ENCODE measurements at regions not wholly inside any gene's neighbourhood (a gene's known extent, or its start where the extent isn't known, plus 50 kb on each side); places are given as distances from the start of the nearest gene placed in this dataset.

GRCh38 chr6:132096245-132096644 lies 145.1 kb upstream of the CCN2 start:
- H3K4me3 ChIP-seq, result no peak overlapping the region
- H3K36me3 ChIP-seq (replicated peaks; ENCODE audit: insufficient read depth, low read depth), result no peaks in the 10 kb centered on the region
- 91% methylated on average over 3 of the region's 3 CpGs for WGBS (ENCODE audit: low lambda C conversion rate, missing lambda C conversion rate)
- no peak overlapping the region for H3K27ac ChIP-seq
- no peak overlapping the region for H3K4me2 ChIP-seq
- no peak for DNase-seq (ENCODE audit: low spot score)
- H3K79me2 ChIP-seq, result no peaks in the 10 kb centered on the region
- TF ChIP-seq CTCF (IDR thresholded peaks at IDR 0.05; ENCODE audit: poor library complexity), result no peak
- TF ChIP-seq EZH2 (IDR thresholded peaks at IDR 0.05; ENCODE audit: borderline replicate concordance), result no peak
- no peak for TF ChIP-seq EZH2phosphoT487 (IDR thresholded peaks at IDR 0.05; ENCODE audit: low read depth, severe bottlenecking, unreplicated experiment)
- no peaks in the 10 kb centered on the region for H3K9me3 ChIP-seq (ENCODE audit: low read depth)
- no peak overlapping the region for H2AFZ ChIP-seq
- no peaks in the 10 kb centered on the region for H3K27me3 ChIP-seq
- H3K9me2 ChIP-seq (replicated peaks; ENCODE audit: insufficient read depth), result no peaks in the 10 kb centered on the region
- no peaks in the 10 kb centered on the region for H4K20me1 ChIP-seq (ENCODE audit: insufficient read depth, poor library complexity, severe bottlenecking)
- no peaks in the 10 kb centered on the region for H3K4me1 ChIP-seq (ENCODE audit: insufficient read depth)

DNA sequence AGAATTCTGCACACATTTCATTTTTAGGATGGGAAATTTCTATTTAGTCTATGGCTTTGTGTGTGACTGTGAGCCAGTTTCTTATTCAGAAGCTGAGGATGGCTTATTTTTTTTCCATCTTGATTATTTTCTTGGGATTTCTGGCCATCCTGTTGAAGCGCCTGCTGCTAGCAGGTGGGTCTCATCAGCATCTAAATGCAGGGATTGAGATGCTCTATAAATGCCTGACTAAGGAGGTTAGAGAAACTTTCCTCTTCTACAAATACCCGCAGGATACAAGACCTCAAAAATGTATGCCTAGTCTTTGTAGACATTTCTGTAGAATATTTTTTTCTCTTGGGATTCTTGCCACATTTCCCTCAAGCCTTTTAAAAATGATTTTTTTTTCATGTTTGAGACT lies 138.0 kb upstream of the CCN2 start:
- Histone ChIP-seq H3K9me3 (ENCODE audit: low read depth) (peaks cover 4% of the 10 kb centered on the region), H3K27ac (no peak overlapping the region), H3K9me2 (replicated peaks; ENCODE audit: insufficient read depth) (no peaks in the 10 kb centered on the region), H3K4me1 (ENCODE audit: insufficient read depth) (peaks cover 9% of the 10 kb centered on the region), H4K20me1 (ENCODE audit: insufficient read depth, poor library complexity, severe bottlenecking) (no peaks in the 10 kb centered on the region), H3K79me2 (no peaks in the 10 kb centered on the region), H3K4me3 (no peak overlapping the region), H3K27me3 (no peaks in the 10 kb centered on the region), H2AFZ (no peak overlapping the region), H3K36me3 (replicated peaks; ENCODE audit: insufficient read depth, low read depth) (no peaks in the 10 kb centered on the region), H3K4me2 (no peak overlapping the region)
- WGBS (ENCODE audit: low lambda C conversion rate, missing lambda C conversion rate), result 69% methylated on average over 2 of the region's 2 CpGs
- TF ChIP-seq EZH2 (IDR thresholded peaks at IDR 0.05; ENCODE audit: borderline replicate concordance) (no peak), CTCF (IDR thresholded peaks at IDR 0.05; ENCODE audit: poor library complexity) (no peak), EZH2phosphoT487 (IDR thresholded peaks at IDR 0.05; ENCODE audit: low read depth, severe bottlenecking, unreplicated experiment) (no peak)
- DNase-seq (ENCODE audit: low spot score), result no peak

DNA sequence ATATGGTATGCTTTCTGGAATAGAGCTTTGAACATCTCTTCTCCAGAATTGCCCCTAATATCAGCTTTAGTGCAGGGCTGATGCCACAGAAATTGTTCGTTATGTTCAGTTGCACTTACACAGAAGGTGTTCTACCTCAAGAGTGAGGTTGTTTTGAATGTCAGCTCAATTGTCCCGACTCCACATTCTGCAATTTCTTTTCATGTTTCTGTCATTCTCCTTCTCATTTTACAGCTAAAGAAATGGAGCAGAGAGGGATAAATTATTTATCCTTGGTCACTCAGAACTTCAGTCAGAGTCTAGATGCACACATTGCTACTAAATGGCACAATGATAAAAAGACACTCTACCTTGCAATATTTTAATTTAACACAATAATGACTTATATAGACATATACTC lies 137.0 kb upstream of the CCN2 start:
- H3K4me2 ChIP-seq, result no peak overlapping the region
- peaks cover 4% of the 10 kb centered on the region for H3K9me3 ChIP-seq (ENCODE audit: low read depth)
- H2AFZ ChIP-seq, result no peak overlapping the region
- no peak overlapping the region for H3K4me3 ChIP-seq
- peaks cover 9% of the 10 kb centered on the region for H3K4me1 ChIP-seq (ENCODE audit: insufficient read depth)
- H3K79me2 ChIP-seq, result no peaks in the 10 kb centered on the region
- no peak overlapping the region for H3K27ac ChIP-seq
- 89% methylated on average over 2 of the region's 2 CpGs for WGBS (ENCODE audit: low lambda C conversion rate, missing lambda C conversion rate)
- no peak for TF ChIP-seq CTCF (IDR thresholded peaks at IDR 0.05; ENCODE audit: poor library complexity)
- no peak for TF ChIP-seq EZH2 (IDR thresholded peaks at IDR 0.05; ENCODE audit: borderline replicate concordance)
- TF ChIP-seq EZH2phosphoT487 (IDR thresholded peaks at IDR 0.05; ENCODE audit: low read depth, severe bottlenecking, unreplicated experiment), result no peak
- no peaks in the 10 kb centered on the region for H3K27me3 ChIP-seq
- no peaks in the 10 kb centered on the region for H4K20me1 ChIP-seq (ENCODE audit: insufficient read depth, poor library complexity, severe bottlenecking)
- DNase-seq (ENCODE audit: low spot score), result no peak
- no peaks in the 10 kb centered on the region for H3K36me3 ChIP-seq (replicated peaks; ENCODE audit: insufficient read depth, low read depth)
- no peaks in the 10 kb centered on the region for H3K9me2 ChIP-seq (replicated peaks; ENCODE audit: insufficient read depth)

DNA sequence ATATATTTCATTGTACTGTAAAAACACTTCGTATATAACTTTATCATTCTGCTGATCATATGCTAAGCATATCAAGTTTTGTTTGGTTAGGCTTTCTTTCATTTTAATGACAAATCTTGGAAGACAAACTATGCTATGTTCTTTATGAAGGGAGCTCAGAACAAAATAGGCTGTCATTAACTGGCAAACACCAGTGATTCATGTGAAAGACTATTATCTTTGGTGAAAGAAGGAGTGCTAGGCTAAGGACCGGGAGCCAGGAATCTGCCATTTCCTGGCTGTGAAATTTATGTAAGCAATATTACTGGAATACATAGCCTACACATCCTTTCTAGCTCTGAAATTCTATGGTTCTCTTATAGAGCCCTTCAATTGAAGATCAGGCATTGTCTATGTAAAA lies 136.2 kb upstream of the CCN2 start:
- Histone ChIP-seq H2AFZ (no peak overlapping the region), H3K79me2 (no peaks in the 10 kb centered on the region), H3K4me1 (ENCODE audit: insufficient read depth) (peaks cover 9% of the 10 kb centered on the region), H3K36me3 (replicated peaks; ENCODE audit: insufficient read depth, low read depth) (no peaks in the 10 kb centered on the region), H3K4me2 (no peak overlapping the region), H3K4me3 (no peak overlapping the region), H3K27ac (no peak overlapping the region), H3K27me3 (no peaks in the 10 kb centered on the region), H3K9me2 (replicated peaks; ENCODE audit: insufficient read depth) (no peaks in the 10 kb centered on the region), H4K20me1 (ENCODE audit: insufficient read depth, poor library complexity, severe bottlenecking) (no peaks in the 10 kb centered on the region), H3K9me3 (ENCODE audit: low read depth) (peaks cover 4% of the 10 kb centered on the region)
- WGBS (ENCODE audit: low lambda C conversion rate, missing lambda C conversion rate), result 68% methylated on average over 2 of the region's 2 CpGs
- no peak for DNase-seq (ENCODE audit: low spot score)
- no peak for TF ChIP-seq EZH2phosphoT487 (IDR thresholded peaks at IDR 0.05; ENCODE audit: low read depth, severe bottlenecking, unreplicated experiment)
- TF ChIP-seq EZH2 (IDR thresholded peaks at IDR 0.05; ENCODE audit: borderline replicate concordance), result no peak
- TF ChIP-seq CTCF (IDR thresholded peaks at IDR 0.05; ENCODE audit: poor library complexity), result no peak
